Parathyroid adenoma (tissue), 2 donors: ENCODE measurements at regions not wholly inside any gene's neighbourhood (a gene's known extent, or its start where the extent isn't known, plus 50 kb on each side); places are given as distances from the start of the nearest gene placed in this dataset.

Experiments used
- H2AFZ ChIP-seq: fragments of 300-600 bp; sonication (generic); one replicate; pipeline ENCODE4 v1.7.0; 2017; ENCODE audit warnings: antibody characterized with exemption, mild to moderate bottlenecking
- H3K27ac ChIP-seq: fragments of 300-600 bp; sonication (generic); one replicate; pipeline ENCODE4 v1.7.0; 2017
- H3K27me3 ChIP-seq: fragments of 300-600 bp; sonication (generic); one replicate; pipeline ENCODE4 v1.7.0; 2017; ENCODE audit warnings: low read length; ENCODE audit not compliant: control insufficient read depth, insufficient read depth
- H3K36me3 ChIP-seq: fragments of 300-600 bp; sonication (generic); one replicate; pipeline ENCODE4 v1.7.0; 2017; ENCODE audit warnings: low read length; ENCODE audit not compliant: control insufficient read depth, insufficient read depth
- H3K4me1 ChIP-seq: fragments of 300-600 bp; sonication (generic); one replicate; pipeline ENCODE4 v1.7.0; 2017; ENCODE audit warnings: control low read depth
- H3K4me2 ChIP-seq: fragments of 300-600 bp; sonication (generic); one replicate; pipeline ENCODE4 v1.7.0; 2017; ENCODE audit warnings: low read length
- H3K4me3 ChIP-seq: fragments of 300-600 bp; sonication (generic); one replicate; pipeline ENCODE4 v1.7.0; 2017; ENCODE audit warnings: low read depth, low read length
- H3K79me2 ChIP-seq: fragments of 300-600 bp; sonication (generic); one replicate; pipeline ENCODE4 v1.7.0; 2017; ENCODE audit warnings: control low read depth
- H3K9ac ChIP-seq: fragments of 300-600 bp; sonication (generic); one replicate; pipeline ENCODE4 v1.7.0; 2017; ENCODE audit warnings: mild to moderate bottlenecking
- H3K9me3 ChIP-seq: fragments of 300-600 bp; sonication (generic); one replicate; pipeline ENCODE4 v1.7.0; 2017; ENCODE audit warnings: low read length; ENCODE audit not compliant: control insufficient read depth
- TF ChIP-seq, protein P1 (sequence below): fragments of 300-600 bp; sonication (generic); IDR thresholded peaks from one replicate; pipeline ENCODE4 v1.7.0; 2017; ENCODE audit warnings: antibody characterized with exemption, mild to moderate bottlenecking
- donor health status: primary hyperparathyroidism.

DNA sequence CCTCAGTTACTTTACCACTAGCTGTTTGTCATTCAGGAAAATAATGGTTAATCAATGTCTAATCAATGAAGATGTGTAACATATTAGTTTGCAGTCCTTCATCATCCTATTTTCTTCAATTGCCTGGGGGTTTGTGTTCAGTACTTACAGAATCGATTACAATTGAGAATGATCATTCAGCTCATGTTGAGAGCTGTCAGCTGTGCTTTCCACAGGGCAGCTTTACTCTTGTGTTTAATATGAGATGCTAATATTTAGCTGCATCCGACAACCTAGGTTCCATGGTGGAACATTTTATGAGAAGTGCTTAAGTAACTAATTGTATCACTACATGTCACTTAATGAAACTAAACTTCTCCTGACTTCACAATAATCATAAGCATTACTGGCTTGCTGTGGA lies 191.9 kb downstream of the GRB14 start:
- H3K27ac ChIP-seq = no peak overlapping the region

GRCh38 chr2:164427111-164427510 lies 194.2 kb downstream of the GRB14 start:
- H3K4me3 ChIP-seq = no peak overlapping the region
- TF ChIP-seq, protein P1, sequence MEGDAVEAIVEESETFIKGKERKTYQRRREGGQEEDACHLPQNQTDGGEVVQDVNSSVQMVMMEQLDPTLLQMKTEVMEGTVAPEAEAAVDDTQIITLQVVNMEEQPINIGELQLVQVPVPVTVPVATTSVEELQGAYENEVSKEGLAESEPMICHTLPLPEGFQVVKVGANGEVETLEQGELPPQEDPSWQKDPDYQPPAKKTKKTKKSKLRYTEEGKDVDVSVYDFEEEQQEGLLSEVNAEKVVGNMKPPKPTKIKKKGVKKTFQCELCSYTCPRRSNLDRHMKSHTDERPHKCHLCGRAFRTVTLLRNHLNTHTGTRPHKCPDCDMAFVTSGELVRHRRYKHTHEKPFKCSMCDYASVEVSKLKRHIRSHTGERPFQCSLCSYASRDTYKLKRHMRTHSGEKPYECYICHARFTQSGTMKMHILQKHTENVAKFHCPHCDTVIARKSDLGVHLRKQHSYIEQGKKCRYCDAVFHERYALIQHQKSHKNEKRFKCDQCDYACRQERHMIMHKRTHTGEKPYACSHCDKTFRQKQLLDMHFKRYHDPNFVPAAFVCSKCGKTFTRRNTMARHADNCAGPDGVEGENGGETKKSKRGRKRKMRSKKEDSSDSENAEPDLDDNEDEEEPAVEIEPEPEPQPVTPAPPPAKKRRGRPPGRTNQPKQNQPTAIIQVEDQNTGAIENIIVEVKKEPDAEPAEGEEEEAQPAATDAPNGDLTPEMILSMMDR = no peak
- no peaks in the 10 kb centered on the region for H3K27me3 ChIP-seq
- H3K4me2 ChIP-seq = no peak overlapping the region
- H3K79me2 ChIP-seq = no peaks in the 10 kb centered on the region
- H3K9me3 ChIP-seq = no peaks in the 10 kb centered on the region
- no peaks in the 10 kb centered on the region for H3K4me1 ChIP-seq
- H2AFZ ChIP-seq = no peak overlapping the region
- H3K36me3 ChIP-seq = no peaks in the 10 kb centered on the region
- H3K27ac ChIP-seq = no peak overlapping the region
- no peak overlapping the region for H3K9ac ChIP-seq

More for the DNA sequence above, 191.9 kb downstream of the GRB14 start:
- TF ChIP-seq, protein P1 = no peak
- no peak overlapping the region for H3K9ac ChIP-seq
- no peak overlapping the region for H2AFZ ChIP-seq
- no peaks in the 10 kb centered on the region for H3K36me3 ChIP-seq
- no peaks in the 10 kb centered on the region for H3K27me3 ChIP-seq
- H3K79me2 ChIP-seq = no peaks in the 10 kb centered on the region
- H3K4me1 ChIP-seq = no peaks in the 10 kb centered on the region
- H3K9me3 ChIP-seq = no peaks in the 10 kb centered on the region
- H3K4me2 ChIP-seq = no peak overlapping the region
- H3K4me3 ChIP-seq = no peak overlapping the region

- TF ChIP-seq, protein P1 = no peak
- no peak overlapping the region for H3K9ac ChIP-seq
- no peak overlapping the region for H3K4me2 ChIP-seq
- H3K36me3 ChIP-seq = no peaks in the 10 kb centered on the region
- H2AFZ ChIP-seq = no peak overlapping the region
- no peaks in the 10 kb centered on the region for H3K27me3 ChIP-seq
- no peak overlapping the region for H3K4me3 ChIP-seq
- no peak overlapping the region for H3K27ac ChIP-seq
- H3K4me1 ChIP-seq = no peaks in the 10 kb centered on the region
- no peaks in the 10 kb centered on the region for H3K79me2 ChIP-seq
- no peaks in the 10 kb centered on the region for H3K9me3 ChIP-seq
Observed at GRCh38 chr2:164420787-164421186, 200.5 kb downstream of the GRB14 start.

- no peaks in the 10 kb centered on the region for H3K27me3 ChIP-seq
- H3K4me2 ChIP-seq = no peak overlapping the region
- H3K9me3 ChIP-seq = no peaks in the 10 kb centered on the region
- no peak overlapping the region for H3K9ac ChIP-seq
- H3K4me1 ChIP-seq = no peaks in the 10 kb centered on the region
- no peak overlapping the region for H3K27ac ChIP-seq
- H2AFZ ChIP-seq = no peak overlapping the region
- H3K4me3 ChIP-seq = no peak overlapping the region
- no peaks in the 10 kb centered on the region for H3K79me2 ChIP-seq
- no peaks in the 10 kb centered on the region for H3K36me3 ChIP-seq
- TF ChIP-seq, protein P1 = no peak
Observed at GRCh38 chr2:164412831-164413230, 208.5 kb downstream of the GRB14 start.

DNA sequence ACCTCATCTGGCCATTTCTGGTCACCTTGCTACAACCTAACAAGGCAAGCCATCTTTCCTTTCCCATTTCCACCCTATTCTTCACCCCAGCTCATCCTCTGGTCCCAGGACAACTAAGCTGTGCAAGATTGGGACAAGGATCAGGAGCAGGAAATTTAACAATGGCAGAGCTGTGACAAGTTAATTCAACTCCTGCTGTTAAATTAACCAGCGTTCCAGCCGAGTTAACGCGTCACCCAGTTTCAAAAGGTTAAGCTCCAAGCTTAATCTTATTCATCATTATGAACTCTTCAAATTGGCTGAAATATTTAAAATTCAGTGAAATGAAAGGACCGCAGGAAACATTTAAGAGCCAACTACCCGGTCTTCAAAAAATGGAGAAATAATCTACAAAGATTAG lies 231.9 kb downstream of the GRB14 start:
- Histone ChIP-seq H3K4me3 (no peak overlapping the region), H3K27me3 (no peaks in the 10 kb centered on the region), H2AFZ (no peak overlapping the region), H3K27ac (no peak overlapping the region), H3K36me3 (no peaks in the 10 kb centered on the region), H3K4me1 (no peaks in the 10 kb centered on the region), H3K9ac (no peak overlapping the region), H3K9me3 (no peaks in the 10 kb centered on the region), H3K79me2 (no peaks in the 10 kb centered on the region), H3K4me2 (no peak overlapping the region)
- TF ChIP-seq, protein P1 = no peak
